Nephron (organoid): ENCODE measurements at regions not wholly inside any gene's neighbourhood (a gene's known extent, or its start where the extent isn't known, plus 50 kb on each side); places are given as distances from the start of the nearest gene placed in this dataset.

Experiments used
- H3K27ac Mint-ChIP-seq, 3 experiments: 2 replicates each; pipeline ENCODE4 v1.8.0; 2020; ENCODE audit warnings: mixed read lengths in 3 of 3, mild to moderate bottlenecking in 2 of 3, moderate library complexity in 1 of 3
- H3K27me3 Mint-ChIP-seq: 2 replicates; pipeline ENCODE4 v1.8.0; 2021; ENCODE audit warnings: low read depth, mild to moderate bottlenecking, moderate library complexity, mixed read lengths
- H3K36me3 Mint-ChIP-seq: 2 replicates; pipeline ENCODE4 v1.8.0; 2020; ENCODE audit warnings: low read depth, mixed read lengths
- H3K4me1 Mint-ChIP-seq: 2 replicates; pipeline ENCODE4 v1.8.0; 2020; ENCODE audit warnings: mixed read lengths
- H3K4me3 Mint-ChIP-seq, 3 experiments: 2 replicates each; pipeline ENCODE4 v1.8.0; 2020; ENCODE audit warnings: mild to moderate bottlenecking in 3 of 3, mixed read lengths in 3 of 3, moderate library complexity in 2 of 3
- H3K9me3 Mint-ChIP-seq: 2 replicates; pipeline ENCODE4 v1.8.0; 2020; ENCODE audit warnings: mixed read lengths
- CTCF ChIP-seq, 3 experiments: fragments of 200-600 bp; sonication (generic); IDR thresholded peaks; one replicate each; pipeline ENCODE4 v1.5.0; 2021; ENCODE audit warnings: antibody characterized with exemption in 3 of 3; ENCODE audit not compliant: unreplicated experiment in 3 of 3

GRCh38 chr12:30862486-30862885 is 64.1 kb upstream of the TSPAN11 start:
- Mint-ChIP-seq H3K4me3 (no peak overlapping the region), H3K27ac (peak overlapping the region in 1 of 3 experiments; percentile 32), H3K27me3 (no peaks in the 10 kb centered on the region), H3K36me3 (no peaks in the 10 kb centered on the region), H3K9me3 (peaks cover 19% of the 10 kb centered on the region), H3K4me1 (peaks cover 5% of the 10 kb centered on the region)
- no peak for TF ChIP-seq CTCF (IDR thresholded peaks at IDR 0.05; ENCODE audit: unreplicated experiment in 3 of 3)

GRCh38 chr12:30859226-30859625 is 67.3 kb upstream of the TSPAN11 start:
- no peak for TF ChIP-seq CTCF (IDR thresholded peaks at IDR 0.05; ENCODE audit: unreplicated experiment in 3 of 3)
- H3K9me3 Mint-ChIP-seq: no peaks in the 10 kb centered on the region

GRCh38 chr12:30858471-30858870 is 68.1 kb upstream of the TSPAN11 start:
- no peaks in the 10 kb centered on the region for H3K36me3 Mint-ChIP-seq
- TF ChIP-seq CTCF (IDR thresholded peaks at IDR 0.05; ENCODE audit: unreplicated experiment in 3 of 3): no peak
- H3K9me3 Mint-ChIP-seq: no peaks in the 10 kb centered on the region
- H3K4me3 Mint-ChIP-seq: no peak overlapping the region
- H3K27ac Mint-ChIP-seq: no peak overlapping the region
- H3K4me1 Mint-ChIP-seq: peaks cover 5% of the 10 kb centered on the region
- H3K27me3 Mint-ChIP-seq: no peaks in the 10 kb centered on the region

More at GRCh38 chr12:30859226-30859625, 67.3 kb upstream of the TSPAN11 start:
- H3K4me1 Mint-ChIP-seq: peaks cover 5% of the 10 kb centered on the region
- H3K36me3 Mint-ChIP-seq: no peaks in the 10 kb centered on the region
- H3K27ac Mint-ChIP-seq: no peak overlapping the region
- no peaks in the 10 kb centered on the region for H3K27me3 Mint-ChIP-seq
- H3K4me3 Mint-ChIP-seq: no peak overlapping the region

GRCh38 chr12:30853561-30854133 is 72.9 kb upstream of the TSPAN11 start:
- H3K36me3 Mint-ChIP-seq: no peaks in the 10 kb centered on the region
- no peaks in the 10 kb centered on the region for H3K27me3 Mint-ChIP-seq
- no peaks in the 10 kb centered on the region for H3K9me3 Mint-ChIP-seq
- H3K4me1 Mint-ChIP-seq: peaks cover 8% of the 10 kb centered on the region
- TF ChIP-seq CTCF (IDR thresholded peaks at IDR 0.05; ENCODE audit: unreplicated experiment in 3 of 3): no peak
- H3K4me3 Mint-ChIP-seq: no peak overlapping the region
- H3K27ac Mint-ChIP-seq: no peak overlapping the region

GRCh38 chr12:30850684-30851083 is 75.9 kb upstream of the TSPAN11 start:
- H3K27me3 Mint-ChIP-seq: peaks cover 2% of the 10 kb centered on the region
- no peak overlapping the region for H3K4me3 Mint-ChIP-seq
- no peak overlapping the region for H3K27ac Mint-ChIP-seq
- no peaks in the 10 kb centered on the region for H3K36me3 Mint-ChIP-seq
- H3K9me3 Mint-ChIP-seq: no peaks in the 10 kb centered on the region
- no peak for TF ChIP-seq CTCF (IDR thresholded peaks at IDR 0.05; ENCODE audit: unreplicated experiment in 3 of 3)
- peaks cover 8% of the 10 kb centered on the region for H3K4me1 Mint-ChIP-seq

GRCh38 chr12:30847259-30847658 is 79.3 kb upstream of the TSPAN11 start:
- H3K9me3 Mint-ChIP-seq: no peaks in the 10 kb centered on the region
- H3K4me1 Mint-ChIP-seq: peaks cover 8% of the 10 kb centered on the region
- no peak overlapping the region for H3K27ac Mint-ChIP-seq
- peak; percentile 54 to 76 (median 61) for TF ChIP-seq CTCF (IDR thresholded peaks at IDR 0.05; ENCODE audit: unreplicated experiment in 3 of 3)
- H3K27me3 Mint-ChIP-seq: peaks cover 11% of the 10 kb centered on the region
- H3K4me3 Mint-ChIP-seq: no peak overlapping the region
- no peaks in the 10 kb centered on the region for H3K36me3 Mint-ChIP-seq
